Ovary (tissue), 7 donors: ENCODE measurements at regions not wholly inside any gene's neighbourhood (a gene's known extent, or its start where the extent isn't known, plus 50 kb on each side); places are given as distances from the start of the nearest gene placed in this dataset.

Experiments used
- DNase-seq, 5 donors: peaks; one replicate each; pipeline ENCODE4 v3.0.0-alpha.2; 2019 to 2020
- H3K27ac ChIP-seq, 2 donors: fragments of 200-600 bp; one replicate each; pipeline versions ENCODE4 v1.5.1 to v1.8.0; 2019 to 2022
- H3K27me3 ChIP-seq: fragments of 200-600 bp; one replicate; pipeline ENCODE4 v1.8.0; 2022
- H3K36me3 ChIP-seq: fragments of 200-600 bp; sonication (generic); one replicate; pipeline ENCODE4 v1.5.1; 2019
- H3K4me1 ChIP-seq: one replicate; pipeline ENCODE4 v1.8.1; 2013; ENCODE audit warnings: mild to moderate bottlenecking, moderate library complexity; ENCODE audit not compliant: insufficient read depth
- H3K4me3 ChIP-seq: fragments of 200-600 bp; sonication (generic); one replicate; pipeline ENCODE4 v1.5.1; 2017
- H3K9me3 ChIP-seq, 2 donors: fragments of 200-600 bp in 1 of 2; sonication (generic) in 1 of 2; one replicate each; pipeline versions ENCODE4 v1.5.1 to v1.8.1; 2013 to 2019; ENCODE audit warnings: mild to moderate bottlenecking in 1 of 2, moderate library complexity in 1 of 2
- CTCF ChIP-seq, 3 donors: fragments of 450-650 bp in 2 of 3; fragments of 200-600 bp in 1 of 3; IDR thresholded peaks; one replicate each; pipeline versions ENCODE4 v1.5.1 to v1.8.0; 2016 to 2022; ENCODE audit warnings: antibody characterized with exemption in 3 of 3, mild to moderate bottlenecking in 1 of 3
- EP300 ChIP-seq: sonication (generic); formaldehyde crosslinking; IDR thresholded peaks from one replicate; pipeline ENCODE4 v1.6.1; 2017; ENCODE audit warnings: antibody characterized with exemption
- POLR2A ChIP-seq: fragments of 450-650 bp; IDR thresholded peaks from one replicate; pipeline ENCODE4 v1.6.1; 2017; ENCODE audit warnings: antibody characterized with exemption, mild to moderate bottlenecking, moderate library complexity
- WGBS, 3 donors: extraction: QIAGEN DNeasy Blood & Tissue Kit in 1 of 3; methylation state at CpG; one replicate each; pipeline versions ENCODE4 v1.1.5 to v1.1.7; 2013 to 2017; 5-methylcytosine and 5-hydroxymethylcytosine counted together
- intact Hi-C, 4 donors: fragments of 100-400 bp; cut with DNase I; formaldehyde crosslinking; loops; one replicate each; pipeline versions ENCODE4 v1.11.0 to v1.15.1; 2022 to 2023
- donor health status: DM: no; HTN: no; CAD: no; lungs with moderate emphysema.
- donor health status: DM: no; HTN: no; CAD: no.
- donor health status: Bipolar disorder and iron deficiency.
- donor health status: DM: no; HTN: no; CAD: no.
- donor health status: DM: yes; HTN: yes; CAD: no.

- no peaks in the 10 kb centered on the region for H3K4me1 ChIP-seq
- H3K9me3 ChIP-seq: no peaks in the 10 kb centered on the region
- H3K36me3 ChIP-seq: no peaks in the 10 kb centered on the region
- TF ChIP-seq CTCF (IDR thresholded peaks at IDR 0.05): no peak
- TF ChIP-seq EP300: no peak
- H3K27ac ChIP-seq: no peak overlapping the region
- 0 to 6% (median 0%) methylated on average over 1 of the region's 1 CpG for WGBS, 3 donors
- no peak overlapping the region for H3K4me3 ChIP-seq
- intact Hi-C loops: no loop called here
- no peaks in the 10 kb centered on the region for H3K27me3 ChIP-seq
- DNase-seq: no peak
Observed at GRCh38 chr1:242842094-242842493, 317.6 kb upstream of the PLD5 start.

GRCh38 chr1:242839101-242839500 is 314.6 kb upstream of the PLD5 start:
- DNase-seq: no peak
- TF ChIP-seq EP300: no peak
- no peak for TF ChIP-seq CTCF (IDR thresholded peaks at IDR 0.05)
- no peak for TF ChIP-seq POLR2A
- WGBS, 3 donors: 88 to 90% (median 90%) methylated on average over 12 of the region's 12 CpGs
- H3K36me3 ChIP-seq: no peaks in the 10 kb centered on the region
- H3K9me3 ChIP-seq: no peaks in the 10 kb centered on the region
- no peak overlapping the region for H3K27ac ChIP-seq
- no peak overlapping the region for H3K4me3 ChIP-seq
- intact Hi-C loops: no loop called here
- H3K27me3 ChIP-seq: no peaks in the 10 kb centered on the region
- no peaks in the 10 kb centered on the region for H3K4me1 ChIP-seq

GRCh38 chr1:242836423-242836822 is 311.9 kb upstream of the PLD5 start:
- Histone ChIP-seq H3K9me3 (no peaks in the 10 kb centered on the region), H3K27ac (no peak overlapping the region), H3K27me3 (no peaks in the 10 kb centered on the region), H3K4me3 (no peak overlapping the region), H3K36me3 (no peaks in the 10 kb centered on the region), H3K4me1 (no peaks in the 10 kb centered on the region)
- TF ChIP-seq POLR2A (no peak), CTCF (IDR thresholded peaks at IDR 0.05) (no peak), EP300 (no peak)
- WGBS, 3 donors: 1 to 6% (median 3%) methylated on average over 4 of the region's 4 CpGs
- intact Hi-C loops: no loop called here
- no peak for DNase-seq

GRCh38 chr1:242828828-242829227 is 304.3 kb upstream of the PLD5 start:
- TF ChIP-seq POLR2A (no peak), EP300 (no peak), CTCF (IDR thresholded peaks at IDR 0.05) (no peak)
- DNase-seq: no peak
- H3K9me3 ChIP-seq: no peaks in the 10 kb centered on the region
- 52 to 71% (median 59%) methylated on average over 4 of the region's 4 CpGs for WGBS, 3 donors
- no peak overlapping the region for H3K27ac ChIP-seq
- H3K36me3 ChIP-seq: no peaks in the 10 kb centered on the region
- no peak overlapping the region for H3K4me3 ChIP-seq
- intact Hi-C loops: no loop called here
- H3K4me1 ChIP-seq: no peaks in the 10 kb centered on the region
- no peaks in the 10 kb centered on the region for H3K27me3 ChIP-seq

GRCh38 chr1:242828199-242828598 is 303.7 kb upstream of the PLD5 start:
- DNase-seq: no peak
- intact Hi-C loops: no loop called here
- 78 to 88% (median 82%) methylated on average over 7 of the region's 7 CpGs for WGBS, 3 donors
- Histone ChIP-seq H3K4me3 (no peak overlapping the region), H3K36me3 (no peaks in the 10 kb centered on the region), H3K9me3 (no peaks in the 10 kb centered on the region), H3K27me3 (no peaks in the 10 kb centered on the region), H3K4me1 (no peaks in the 10 kb centered on the region), H3K27ac (no peak overlapping the region)
- no peak for TF ChIP-seq CTCF (IDR thresholded peaks at IDR 0.05)
- no peak for TF ChIP-seq POLR2A
- TF ChIP-seq EP300: no peak
